HepG2 (cell line): ENCODE measurements at regions not wholly inside any gene's neighbourhood (a gene's known extent, or its start where the extent isn't known, plus 50 kb on each side); places are given as distances from the start of the nearest gene placed in this dataset.

Experiments
- EED ChIP-seq: sonication (generic); formaldehyde crosslinking; IDR thresholded peaks from 2 replicates; pipeline ENCODE4 v1.5.0; 2020; ENCODE audit warnings: mild to moderate bottlenecking, missing genetic modification reagents
- ETV6 ChIP-seq: sonication (generic); formaldehyde crosslinking; conservative IDR thresholded peaks from 2 replicates; pipeline ENCODE4 v1.4.0; 2020; ENCODE audit warnings: missing genetic modification reagents
- GZF1 ChIP-seq: sonication (generic); formaldehyde crosslinking; IDR thresholded peaks from 2 replicates; pipeline ENCODE4 v1.5.1; 2020; ENCODE audit warnings: mild to moderate bottlenecking, missing genetic modification reagents
- MYC ChIP-seq: sonication (generic); formaldehyde crosslinking; IDR thresholded peaks from 2 replicates; pipeline ENCODE4 v1.9.0; 2021; ENCODE audit warnings: missing genetic modification reagents, borderline replicate concordance
- SRSF1 ChIP-seq: fragments of 200-400 bp; formaldehyde crosslinking; optimal IDR thresholded peaks from 2 replicates; pipeline ENCODE3; 2017; ENCODE audit warnings: mild to moderate bottlenecking, low read depth, low read length, moderate library complexity
- ZNF232 ChIP-seq: sonication (generic); formaldehyde crosslinking; IDR thresholded peaks from 2 replicates; pipeline ENCODE4 v1.4.0; 2020; ENCODE audit warnings: missing genetic modification reagents, borderline replicate concordance
- ZNF274 ChIP-seq: sonication (generic); formaldehyde crosslinking; IDR thresholded peaks from 2 replicates; pipeline ENCODE4 v1.5.1; 2020; ENCODE audit warnings: mild to moderate bottlenecking, missing genetic modification reagents
- TF ChIP-seq, protein P1 (sequence below): sonication (generic); formaldehyde crosslinking; IDR thresholded peaks from 2 replicates; pipeline ENCODE4 v1.5.0; 2020; ENCODE audit warnings: mild to moderate bottlenecking, missing genetic modification reagents, moderate library complexity
- TF ChIP-seq, protein P2 (sequence below): sonication (generic); formaldehyde crosslinking; IDR thresholded peaks from 2 replicates; pipeline ENCODE4 v1.4.0; 2020; ENCODE audit warnings: missing genetic modification reagents

DNA sequence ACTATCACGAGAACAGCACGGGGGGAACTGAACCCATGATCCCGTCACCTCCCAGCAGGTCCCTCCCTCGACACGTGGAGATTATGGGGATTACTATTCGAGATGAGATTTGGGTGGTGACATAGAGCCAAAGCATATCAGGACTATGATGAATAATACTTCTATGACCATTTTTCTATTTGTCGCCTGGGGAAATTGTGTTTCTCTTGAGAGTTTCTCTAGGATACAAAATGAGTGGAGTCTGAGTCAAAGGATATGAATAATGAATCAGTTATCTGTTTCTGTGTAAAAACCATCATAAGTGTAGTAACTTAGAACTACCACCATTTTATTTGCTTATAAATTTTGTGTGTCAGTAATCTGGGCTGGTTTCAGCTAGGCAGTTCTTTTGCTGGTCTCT lies 533.0 kb upstream of the ARX start:
- TF ChIP-seq, protein P1, sequence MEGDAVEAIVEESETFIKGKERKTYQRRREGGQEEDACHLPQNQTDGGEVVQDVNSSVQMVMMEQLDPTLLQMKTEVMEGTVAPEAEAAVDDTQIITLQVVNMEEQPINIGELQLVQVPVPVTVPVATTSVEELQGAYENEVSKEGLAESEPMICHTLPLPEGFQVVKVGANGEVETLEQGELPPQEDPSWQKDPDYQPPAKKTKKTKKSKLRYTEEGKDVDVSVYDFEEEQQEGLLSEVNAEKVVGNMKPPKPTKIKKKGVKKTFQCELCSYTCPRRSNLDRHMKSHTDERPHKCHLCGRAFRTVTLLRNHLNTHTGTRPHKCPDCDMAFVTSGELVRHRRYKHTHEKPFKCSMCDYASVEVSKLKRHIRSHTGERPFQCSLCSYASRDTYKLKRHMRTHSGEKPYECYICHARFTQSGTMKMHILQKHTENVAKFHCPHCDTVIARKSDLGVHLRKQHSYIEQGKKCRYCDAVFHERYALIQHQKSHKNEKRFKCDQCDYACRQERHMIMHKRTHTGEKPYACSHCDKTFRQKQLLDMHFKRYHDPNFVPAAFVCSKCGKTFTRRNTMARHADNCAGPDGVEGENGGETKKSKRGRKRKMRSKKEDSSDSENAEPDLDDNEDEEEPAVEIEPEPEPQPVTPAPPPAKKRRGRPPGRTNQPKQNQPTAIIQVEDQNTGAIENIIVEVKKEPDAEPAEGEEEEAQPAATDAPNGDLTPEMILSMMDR (CRISPR knock-in tag) = no peak
- no peak for TF ChIP-seq GZF1
- TF ChIP-seq EED (CRISPR knock-in tag) = no peak
- TF ChIP-seq ETV6 = no peak
- TF ChIP-seq, protein P2, sequence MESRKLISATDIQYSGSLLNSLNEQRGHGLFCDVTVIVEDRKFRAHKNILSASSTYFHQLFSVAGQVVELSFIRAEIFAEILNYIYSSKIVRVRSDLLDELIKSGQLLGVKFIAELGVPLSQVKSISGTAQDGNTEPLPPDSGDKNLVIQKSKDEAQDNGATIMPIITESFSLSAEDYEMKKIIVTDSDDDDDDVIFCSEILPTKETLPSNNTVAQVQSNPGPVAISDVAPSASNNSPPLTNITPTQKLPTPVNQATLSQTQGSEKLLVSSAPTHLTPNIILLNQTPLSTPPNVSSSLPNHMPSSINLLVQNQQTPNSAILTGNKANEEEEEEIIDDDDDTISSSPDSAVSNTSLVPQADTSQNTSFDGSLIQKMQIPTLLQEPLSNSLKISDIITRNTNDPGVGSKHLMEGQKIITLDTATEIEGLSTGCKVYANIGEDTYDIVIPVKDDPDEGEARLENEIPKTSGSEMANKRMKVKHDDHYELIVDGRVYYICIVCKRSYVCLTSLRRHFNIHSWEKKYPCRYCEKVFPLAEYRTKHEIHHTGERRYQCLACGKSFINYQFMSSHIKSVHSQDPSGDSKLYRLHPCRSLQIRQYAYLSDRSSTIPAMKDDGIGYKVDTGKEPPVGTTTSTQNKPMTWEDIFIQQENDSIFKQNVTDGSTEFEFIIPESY (CRISPR knock-in tag) = no peak
- TF ChIP-seq MYC = no peak
- TF ChIP-seq ZNF274 (CRISPR knock-in tag) = no peak
- no peak for TF ChIP-seq ZNF232 (CRISPR knock-in tag)
- no peak for TF ChIP-seq SRSF1
